ENCODE measurements at regions not wholly inside any gene's neighbourhood (a gene's known extent, or its start where the extent isn't known, plus 50 kb on each side); places are given as distances from the start of the nearest gene placed in this dataset.

GRCh38 chr5:118598311-118598710 lies 390.0 kb downstream of the DTWD2 start:
- no peak overlapping the region for H3K4me3 ChIP-seq (replicated peaks; ENCODE audit: low read depth, low read length)
- TF ChIP-seq CTCF (IDR thresholded peaks at IDR 0.05; ENCODE audit: low read length, missing control alignments): no peak
- DNase-seq (ENCODE audit: low read depth): no peak

GRCh38 chr5:118597543-118597942 lies 390.8 kb downstream of the DTWD2 start:
- DNase-seq (ENCODE audit: low read depth): no peak
- no peak overlapping the region for H3K4me3 ChIP-seq (replicated peaks; ENCODE audit: low read depth, low read length)
- TF ChIP-seq CTCF (IDR thresholded peaks at IDR 0.05; ENCODE audit: low read length, missing control alignments): no peak

- no peak for DNase-seq (ENCODE audit: low read depth)
- no peak overlapping the region for H3K4me3 ChIP-seq (replicated peaks; ENCODE audit: low read depth, low read length)
- TF ChIP-seq CTCF (IDR thresholded peaks at IDR 0.05; ENCODE audit: low read length, missing control alignments): no peak
Observed at GRCh38 chr5:118596255-118596654, 392.1 kb downstream of the DTWD2 start.

- no peak for TF ChIP-seq CTCF (IDR thresholded peaks at IDR 0.05; ENCODE audit: low read length, missing control alignments)
- no peak for DNase-seq (ENCODE audit: low read depth)
- H3K4me3 ChIP-seq (replicated peaks; ENCODE audit: low read depth, low read length): no peak overlapping the region
Observed at GRCh38 chr5:118593003-118593328, 395.4 kb downstream of the DTWD2 start.

- no peak for DNase-seq (ENCODE audit: low read depth)
- no peak overlapping the region for H3K4me3 ChIP-seq (replicated peaks; ENCODE audit: low read depth, low read length)
- TF ChIP-seq CTCF (IDR thresholded peaks at IDR 0.05; ENCODE audit: low read length, missing control alignments): no peak
Observed at GRCh38 chr5:118592229-118593002, 395.9 kb downstream of the DTWD2 start.

- no peak for TF ChIP-seq CTCF (IDR thresholded peaks at IDR 0.05; ENCODE audit: low read length, missing control alignments)
- no peak overlapping the region for H3K4me3 ChIP-seq (replicated peaks; ENCODE audit: low read depth, low read length)
- DNase-seq (ENCODE audit: low read depth): no peak
Observed at GRCh38 chr5:118590806-118591205, 397.5 kb downstream of the DTWD2 start.

GRCh38 chr5:118580949-118581348 lies 407.4 kb downstream of the DTWD2 start:
- no peak overlapping the region for H3K4me3 ChIP-seq (replicated peaks; ENCODE audit: low read depth, low read length)
- DNase-seq (ENCODE audit: low read depth): no peak
- no peak for TF ChIP-seq CTCF (IDR thresholded peaks at IDR 0.05; ENCODE audit: low read length, missing control alignments)
